ENCODE measurements at regions not wholly inside any gene's neighbourhood (a gene's known extent, or its start where the extent isn't known, plus 50 kb on each side); places are given as distances from the start of the nearest gene placed in this dataset.

DNA sequence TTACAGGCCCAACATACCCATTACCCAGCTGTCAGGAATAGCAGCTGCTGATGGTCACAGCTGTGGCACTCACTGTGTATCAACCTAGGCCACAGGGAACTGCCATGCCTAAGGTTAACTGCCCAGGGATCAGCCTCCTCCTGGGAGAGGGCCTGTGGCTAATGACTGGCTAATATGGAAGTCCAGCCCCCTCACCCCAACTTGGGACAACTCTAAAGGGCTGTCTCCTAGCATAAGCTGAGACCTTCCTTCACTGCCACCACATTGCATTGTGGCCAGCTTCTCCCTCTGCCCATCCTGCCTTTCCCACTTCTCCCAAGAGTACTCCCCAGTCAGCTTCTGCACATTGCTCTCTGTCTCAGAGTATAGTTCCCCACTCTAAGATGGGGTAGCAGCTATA lies 316.5 kb downstream of the SMAD2 start:
- Histone ChIP-seq H3K79me2 (ENCODE audit: insufficient read depth) (no peaks in the 10 kb centered on the region), H3K4me1 (ENCODE audit: control insufficient read depth in 1 of 2, insufficient read depth in 2 of 2, low read depth in 1 of 2, low read length in 1 of 2) (no peaks in the 10 kb centered on the region), H3K9me2 (no peaks in the 10 kb centered on the region), H4K20me1 (ENCODE audit: insufficient read depth) (no peaks in the 10 kb centered on the region), H3F3A (replicated peaks; ENCODE audit: insufficient read depth) (no peaks in the 10 kb centered on the region), H3K4me2 (no peak overlapping the region), H3K9ac (no peak overlapping the region), H3K36me3 (replicated peaks in 1 of 2; ENCODE audit: control insufficient read depth in 1 of 2, insufficient read depth in 2 of 2, low read length in 1 of 2) (no peaks in the 10 kb centered on the region), H2AFZ (ENCODE audit: low read depth) (no peak overlapping the region), H3K27me3 (ENCODE audit: insufficient read depth) (no peaks in the 10 kb centered on the region), H3K27ac (ENCODE audit: low read depth in 2 of 2, low read length in 1 of 2) (no peak overlapping the region), H3K9me3 (no peaks in the 10 kb centered on the region), H3K4me3 (ENCODE audit: low read depth in 2 of 2, low read length in 1 of 2) (no peak overlapping the region)
- ChIA-PET POLR2A (no interaction called here), CTCF (no interaction called here)
- no peak for DNase-seq
- TF ChIP-seq TCF12 (IDR thresholded peaks at IDR 0.05) (no peak), FOSL2 (IDR thresholded peaks at IDR 0.05; ENCODE audit: borderline replicate concordance, low read depth) (no peak), MAX (IDR thresholded peaks at IDR 0.05; ENCODE audit: low read depth) (no peak), SIN3A (IDR thresholded peaks at IDR 0.05; ENCODE audit: borderline replicate concordance, low read depth, low read length) (no peak), RAD21 (IDR thresholded peaks at IDR 0.05; ENCODE audit: low read length) (no peak), POLR2AphosphoS5 (IDR thresholded peaks at IDR 0.05; ENCODE audit: low read depth, low read length) (no peak), SMC3 (IDR thresholded peaks at IDR 0.05; ENCODE audit: low read depth, low read length) (no peak), GABPA (IDR thresholded peaks at IDR 0.05; ENCODE audit: low read depth) (no peak), USF2 (IDR thresholded peaks at IDR 0.05; ENCODE audit: borderline replicate concordance, low read depth, low read length) (no peak), RCOR1 (IDR thresholded peaks at IDR 0.05; ENCODE audit: low read length) (no peak), GATA2 (CRISPR knock-in tag; IDR thresholded peaks at IDR 0.05) (no peak), MEF2A (IDR thresholded peaks at IDR 0.05; ENCODE audit: borderline replicate concordance, low read depth) (no peak), EZH2phosphoT487 (IDR thresholded peaks at IDR 0.05; ENCODE audit: borderline replicate concordance, low read depth) (no peak), YY1 (IDR thresholded peaks at IDR 0.05; ENCODE audit: low read depth) (no peak)
- TF ChIP-seq, protein P1, sequence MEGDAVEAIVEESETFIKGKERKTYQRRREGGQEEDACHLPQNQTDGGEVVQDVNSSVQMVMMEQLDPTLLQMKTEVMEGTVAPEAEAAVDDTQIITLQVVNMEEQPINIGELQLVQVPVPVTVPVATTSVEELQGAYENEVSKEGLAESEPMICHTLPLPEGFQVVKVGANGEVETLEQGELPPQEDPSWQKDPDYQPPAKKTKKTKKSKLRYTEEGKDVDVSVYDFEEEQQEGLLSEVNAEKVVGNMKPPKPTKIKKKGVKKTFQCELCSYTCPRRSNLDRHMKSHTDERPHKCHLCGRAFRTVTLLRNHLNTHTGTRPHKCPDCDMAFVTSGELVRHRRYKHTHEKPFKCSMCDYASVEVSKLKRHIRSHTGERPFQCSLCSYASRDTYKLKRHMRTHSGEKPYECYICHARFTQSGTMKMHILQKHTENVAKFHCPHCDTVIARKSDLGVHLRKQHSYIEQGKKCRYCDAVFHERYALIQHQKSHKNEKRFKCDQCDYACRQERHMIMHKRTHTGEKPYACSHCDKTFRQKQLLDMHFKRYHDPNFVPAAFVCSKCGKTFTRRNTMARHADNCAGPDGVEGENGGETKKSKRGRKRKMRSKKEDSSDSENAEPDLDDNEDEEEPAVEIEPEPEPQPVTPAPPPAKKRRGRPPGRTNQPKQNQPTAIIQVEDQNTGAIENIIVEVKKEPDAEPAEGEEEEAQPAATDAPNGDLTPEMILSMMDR (IDR thresholded peaks at IDR 0.05), result no peak
- TF ChIP-seq, protein P2, sequence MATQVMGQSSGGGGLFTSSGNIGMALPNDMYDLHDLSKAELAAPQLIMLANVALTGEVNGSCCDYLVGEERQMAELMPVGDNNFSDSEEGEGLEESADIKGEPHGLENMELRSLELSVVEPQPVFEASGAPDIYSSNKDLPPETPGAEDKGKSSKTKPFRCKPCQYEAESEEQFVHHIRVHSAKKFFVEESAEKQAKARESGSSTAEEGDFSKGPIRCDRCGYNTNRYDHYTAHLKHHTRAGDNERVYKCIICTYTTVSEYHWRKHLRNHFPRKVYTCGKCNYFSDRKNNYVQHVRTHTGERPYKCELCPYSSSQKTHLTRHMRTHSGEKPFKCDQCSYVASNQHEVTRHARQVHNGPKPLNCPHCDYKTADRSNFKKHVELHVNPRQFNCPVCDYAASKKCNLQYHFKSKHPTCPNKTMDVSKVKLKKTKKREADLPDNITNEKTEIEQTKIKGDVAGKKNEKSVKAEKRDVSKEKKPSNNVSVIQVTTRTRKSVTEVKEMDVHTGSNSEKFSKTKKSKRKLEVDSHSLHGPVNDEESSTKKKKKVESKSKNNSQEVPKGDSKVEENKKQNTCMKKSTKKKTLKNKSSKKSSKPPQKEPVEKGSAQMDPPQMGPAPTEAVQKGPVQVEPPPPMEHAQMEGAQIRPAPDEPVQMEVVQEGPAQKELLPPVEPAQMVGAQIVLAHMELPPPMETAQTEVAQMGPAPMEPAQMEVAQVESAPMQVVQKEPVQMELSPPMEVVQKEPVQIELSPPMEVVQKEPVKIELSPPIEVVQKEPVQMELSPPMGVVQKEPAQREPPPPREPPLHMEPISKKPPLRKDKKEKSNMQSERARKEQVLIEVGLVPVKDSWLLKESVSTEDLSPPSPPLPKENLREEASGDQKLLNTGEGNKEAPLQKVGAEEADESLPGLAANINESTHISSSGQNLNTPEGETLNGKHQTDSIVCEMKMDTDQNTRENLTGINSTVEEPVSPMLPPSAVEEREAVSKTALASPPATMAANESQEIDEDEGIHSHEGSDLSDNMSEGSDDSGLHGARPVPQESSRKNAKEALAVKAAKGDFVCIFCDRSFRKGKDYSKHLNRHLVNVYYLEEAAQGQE (IDR thresholded peaks at IDR 0.05; ENCODE audit: low read depth, low read length), result no peak
- TF ChIP-seq, protein P3, sequence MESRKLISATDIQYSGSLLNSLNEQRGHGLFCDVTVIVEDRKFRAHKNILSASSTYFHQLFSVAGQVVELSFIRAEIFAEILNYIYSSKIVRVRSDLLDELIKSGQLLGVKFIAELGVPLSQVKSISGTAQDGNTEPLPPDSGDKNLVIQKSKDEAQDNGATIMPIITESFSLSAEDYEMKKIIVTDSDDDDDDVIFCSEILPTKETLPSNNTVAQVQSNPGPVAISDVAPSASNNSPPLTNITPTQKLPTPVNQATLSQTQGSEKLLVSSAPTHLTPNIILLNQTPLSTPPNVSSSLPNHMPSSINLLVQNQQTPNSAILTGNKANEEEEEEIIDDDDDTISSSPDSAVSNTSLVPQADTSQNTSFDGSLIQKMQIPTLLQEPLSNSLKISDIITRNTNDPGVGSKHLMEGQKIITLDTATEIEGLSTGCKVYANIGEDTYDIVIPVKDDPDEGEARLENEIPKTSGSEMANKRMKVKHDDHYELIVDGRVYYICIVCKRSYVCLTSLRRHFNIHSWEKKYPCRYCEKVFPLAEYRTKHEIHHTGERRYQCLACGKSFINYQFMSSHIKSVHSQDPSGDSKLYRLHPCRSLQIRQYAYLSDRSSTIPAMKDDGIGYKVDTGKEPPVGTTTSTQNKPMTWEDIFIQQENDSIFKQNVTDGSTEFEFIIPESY (IDR thresholded peaks at IDR 0.05; ENCODE audit: borderline replicate concordance, low read depth), result no peak

Measured in SK-N-SH (cell line).